A549 (cell line): ENCODE measurements at regions not wholly inside any gene's neighbourhood (a gene's known extent, or its start where the extent isn't known, plus 50 kb on each side); places are given as distances from the start of the nearest gene placed in this dataset.

Source experiments
- ATAC-seq, 2 experiments: fragments of 200-7000 bp in 1 of 2; fragments of >200 bp in 1 of 2; cut with Nextera tagmentation in 1 of 2; cut with Tn5 transposase in 1 of 2; 3 replicates each; pipeline versions ENCODE4 v1.8.0 to v1.9.1; 2018 to 2020; ENCODE audit warnings: mild to moderate bottlenecking in 1 of 2, moderate library complexity in 1 of 2
- CTCF ChIA-PET: fragments of 300-600 bp; sonication (Branson Sonifier 250); formaldehyde crosslinking; extraction: SDS; loops from one replicate; lab custom pipeline; 2021; ENCODE audit warnings: antibody characterized with exemption, inconsistent platforms; lab: Yijun Ruan, JAX
- POLR2A ChIA-PET: fragments of 350-600 bp; formaldehyde crosslinking; extraction: SDS; loops from one replicate; lab custom pipeline; 2021; ENCODE audit warnings: antibody characterized with exemption, inconsistent platforms; lab: Yijun Ruan, JAX
- DNase-seq, 2 experiments: peaks; one replicate each; pipeline versions ENCODE4 v3.0.0 to v3.0.0-alpha.2; 2011 to 2016; ENCODE audit warnings: low read depth in 1 of 2, low spot score in 1 of 2
- FAIRE-seq: peaks from 2 replicates; lab custom pipeline; 2011; peaks lifted over from hg19 to GRCh38; lab: Jason Lieb, UNC
- H3K27ac ChIP-seq, 2 experiments: fragments of >200 bp; sonication (Bioruptor Twin); formaldehyde crosslinking; 3 replicates each; pipeline ENCODE4 v1.5.1; 2016 to 2017
- H3K4me1 ChIP-seq: fragments of >200 bp; sonication (Bioruptor Twin); formaldehyde crosslinking; 3 replicates; pipeline ENCODE4 v1.6.1; 2016
- H3K4me2 ChIP-seq: fragments of >200 bp; sonication (Bioruptor Twin); formaldehyde crosslinking; 3 replicates; pipeline ENCODE4 v1.6.1; 2016
- H3K4me3 ChIP-seq: fragments of >200 bp; sonication (Bioruptor Twin); formaldehyde crosslinking; 3 replicates; pipeline ENCODE4 v1.5.1; 2016
- H3K9me3 ChIP-seq: fragments of >200 bp; sonication (Bioruptor Twin); formaldehyde crosslinking; 3 replicates; pipeline ENCODE4 v1.6.1; 2016
- BHLHE40 ChIP-seq: IDR thresholded peaks from 2 replicates; pipeline ENCODE4 v1.6.1; 2012; ENCODE audit warnings: low read depth, low read length, inconsistent platforms
- CBX8 ChIP-seq: fragments of 200-600 bp; sonication (generic); IDR thresholded peaks from 2 replicates; pipeline ENCODE4 v1.6.1; 2016
- CEBPB ChIP-seq, 2 experiments: fragments of >200 bp in 1 of 2; sonication (Bioruptor Twin) in 1 of 2; formaldehyde crosslinking in 1 of 2; IDR thresholded peaks; 2 replicates each; pipeline ENCODE4 v1.6.1; 2012 to 2016
- CHD4 ChIP-seq: fragments of 200-600 bp; sonication (generic); IDR thresholded peaks from 2 replicates; pipeline ENCODE4 v1.6.1; 2016; ENCODE audit warnings: antibody characterized with exemption, mild to moderate bottlenecking, borderline replicate concordance
- EHF ChIP-seq: fragments of 250-450 bp; sonication (Bioruptor Pico); IDR thresholded peaks from 2 replicates; pipeline ENCODE4 v1.5.0; 2020; ENCODE audit warnings: mild to moderate bottlenecking
- EHMT2 ChIP-seq: fragments of 200-600 bp; sonication (generic); IDR thresholded peaks from 2 replicates; pipeline ENCODE4 v1.6.1; 2016; ENCODE audit warnings: antibody characterized with exemption, low read depth, mild to moderate bottlenecking, moderate library complexity
- ELK1 ChIP-seq: fragments of 150-350 bp; IDR thresholded peaks from 2 replicates; pipeline ENCODE4 v1.6.1; 2014; ENCODE audit warnings: low read depth, mild to moderate bottlenecking, low read length
- FOXS1 ChIP-seq: fragments of 250-450 bp; sonication (Bioruptor Pico); IDR thresholded peaks from 2 replicates; pipeline ENCODE4 v1.5.0; 2020; ENCODE audit warnings: mild to moderate bottlenecking, moderate library complexity
- GATA3 ChIP-seq: IDR thresholded peaks from 2 replicates; pipeline ENCODE4 v1.6.1; 2012; ENCODE audit warnings: borderline replicate concordance
- HEYL ChIP-seq: fragments of 250-450 bp; sonication (Bioruptor Pico); IDR thresholded peaks from 2 replicates; pipeline ENCODE4 v1.8.0; 2021; ENCODE audit warnings: mild to moderate bottlenecking, moderate library complexity
- HOXB13 ChIP-seq: fragments of 250-450 bp; sonication (Bioruptor Pico); IDR thresholded peaks from 2 replicates; pipeline ENCODE4 v1.5.0; 2020; ENCODE audit warnings: low read depth, mild to moderate bottlenecking, moderate library complexity
- JUNB ChIP-seq: fragments of >200 bp; sonication (Bioruptor Twin); formaldehyde crosslinking; IDR thresholded peaks from 2 replicates; pipeline ENCODE4 v1.6.1; 2016
- KDM1A ChIP-seq: fragments of 200-600 bp; sonication (generic); IDR thresholded peaks from 2 replicates; pipeline ENCODE4 v1.6.1; 2016; ENCODE audit warnings: low read depth, mild to moderate bottlenecking
- KDM5A ChIP-seq: fragments of 200-600 bp; sonication (generic); IDR thresholded peaks from 2 replicates; pipeline ENCODE4 v1.6.1; 2016; ENCODE audit warnings: antibody characterized with exemption, mild to moderate bottlenecking
- MAX ChIP-seq: IDR thresholded peaks from 2 replicates; pipeline ENCODE4 v1.6.1; 2012
- MAZ ChIP-seq: fragments of 150-350 bp; IDR thresholded peaks from 2 replicates; pipeline ENCODE4 v1.6.1; 2014; ENCODE audit warnings: antibody characterized with exemption, low read depth, low read length, borderline replicate concordance
- MYC ChIP-seq: IDR thresholded peaks from 2 replicates; pipeline ENCODE4 v1.6.1; 2012; ENCODE audit warnings: mild to moderate bottlenecking, inconsistent platforms, low read length, improper control_type of control experiment, borderline replicate concordance
- NFE2L2 ChIP-seq: fragments of 150-350 bp; conservative IDR thresholded peaks from 2 replicates; pipeline ENCODE4 v1.6.1; 2014; ENCODE audit warnings: low read length
- NR3C1 ChIP-seq: fragments of >200 bp; sonication (Bioruptor Twin); formaldehyde crosslinking; IDR thresholded peaks from 3 replicates; pipeline ENCODE4 v1.6.1; 2017
- POLR2AphosphoS2 ChIP-seq: conservative IDR thresholded peaks from 2 replicates; pipeline ENCODE4 v1.6.1; 2012; ENCODE audit warnings: low read length, improper control_type of control experiment, inconsistent platforms
- RAD21 ChIP-seq, 2 experiments: fragments of >200 bp in 1 of 2; sonication (Bioruptor Twin) in 1 of 2; formaldehyde crosslinking in 1 of 2; IDR thresholded peaks in 1 of 2; conservative IDR thresholded peaks in 1 of 2; 2 replicates in 1 of 2; 3 replicates in 1 of 2; pipeline ENCODE4 v1.6.1; 2012 to 2018; ENCODE audit warnings: inconsistent platforms in 1 of 2
- RARB ChIP-seq: fragments of 250-450 bp; sonication (Bioruptor Pico); IDR thresholded peaks from 2 replicates; pipeline ENCODE4 v1.8.0; 2021; ENCODE audit warnings: mild to moderate bottlenecking, moderate library complexity
- RCOR1 ChIP-seq: fragments of 150-350 bp; IDR thresholded peaks from 2 replicates; pipeline ENCODE4 v1.6.1; 2014; ENCODE audit warnings: antibody characterized with exemption, low read length, low read depth
- REST ChIP-seq: fragments of 200-600 bp; sonication (generic); IDR thresholded peaks from 2 replicates; pipeline ENCODE4 v1.6.1; 2016; ENCODE audit warnings: antibody characterized with exemption, mild to moderate bottlenecking, moderate library complexity
- RFX5 ChIP-seq: fragments of 450-650 bp; IDR thresholded peaks from 2 replicates; pipeline ENCODE4 v1.7.1; 2014; ENCODE audit warnings: antibody characterized with exemption, mild to moderate bottlenecking, moderate library complexity
- SMC3 ChIP-seq: fragments of >200 bp; sonication (Bioruptor Twin); formaldehyde crosslinking; IDR thresholded peaks from 3 replicates; pipeline ENCODE4 v1.6.1; 2018; ENCODE audit warnings: inconsistent platforms
- SREBF2 ChIP-seq: fragments of 450-650 bp; IDR thresholded peaks from 2 replicates; pipeline ENCODE4 v1.6.1; 2014; ENCODE audit warnings: mild to moderate bottlenecking, moderate library complexity
- TFCP2L1 ChIP-seq: fragments of 250-450 bp; sonication (Bioruptor Pico); IDR thresholded peaks from 2 replicates; pipeline ENCODE4 v1.5.0; 2021; ENCODE audit warnings: mild to moderate bottlenecking
- USF2 ChIP-seq: fragments of 450-650 bp; IDR thresholded peaks from 2 replicates; pipeline ENCODE4 v1.6.1; 2014; ENCODE audit warnings: antibody characterized with exemption
- ZFP36 ChIP-seq: fragments of 450-650 bp; IDR thresholded peaks from 2 replicates; pipeline ENCODE4 v1.6.1; 2014; ENCODE audit warnings: borderline replicate concordance; ENCODE audit not compliant: partially characterized antibody
- ZNF302 ChIP-seq: fragments of 250-450 bp; sonication (Bioruptor Pico); IDR thresholded peaks from 2 replicates; pipeline ENCODE4 v1.9.0; 2021; ENCODE audit warnings: inconsistent platforms, mild to moderate bottlenecking, moderate library complexity
- WGBS: methylation state at CpG from one replicate; pipeline ENCODE4 v1.1.6; 2017; ENCODE audit errors: missing lambda C conversion rate; 5-methylcytosine and 5-hydroxymethylcytosine counted together

- CTCF ChIA-PET = no interaction called here
- no peak for FAIRE-seq
- no peak overlapping the region for H3K4me3 ChIP-seq
- TF ChIP-seq MAZ = no peak
- no peak for TF ChIP-seq HOXB13 (CRISPR knock-in tag)
- TF ChIP-seq CHD4 = no peak
- no peak for TF ChIP-seq RARB (CRISPR knock-in tag)
- no peak for TF ChIP-seq KDM1A
- no peak for TF ChIP-seq EHMT2
- no peak for TF ChIP-seq POLR2AphosphoS2
- TF ChIP-seq RAD21 (conservative IDR thresholded peaks at IDR 0.05 in 1 of 2, IDR thresholded peaks at IDR 0.05 in 1 of 2) = no peak
- no peak for TF ChIP-seq REST
- TF ChIP-seq NFE2L2 = no peak
- no peak for TF ChIP-seq EHF (CRISPR knock-in tag)
- no peak for TF ChIP-seq CBX8
- no peak for TF ChIP-seq FOXS1
- TF ChIP-seq JUNB = no peak
- TF ChIP-seq CEBPB (IDR thresholded peaks at IDR 0.05) = no peak
- no peak for TF ChIP-seq SREBF2
- TF ChIP-seq, all 56 proteins: peak for 0
- DNase-seq (no peak), ATAC-seq (no peak)
- Histone ChIP-seq H3K27ac (no peak overlapping the region), H3K4me1 (no peaks in the 10 kb centered on the region), H3K9me3 (no peaks in the 10 kb centered on the region), H3K4me2 (no peak overlapping the region)
- POLR2A ChIA-PET = no interaction called here
- WGBS = 53% methylated on average over 7 of the region's 8 CpGs
Measured at GRCh38 chr22:48849219-48849912, 978.3 kb downstream of the BRD1 start.

- 58% methylated on average over 5 of the region's 5 CpGs for WGBS
- no peaks in the 10 kb centered on the region for H3K9me3 ChIP-seq
- no peak overlapping the region for H3K4me2 ChIP-seq
- H3K4me1 ChIP-seq = no peaks in the 10 kb centered on the region
- H3K27ac ChIP-seq = no peak overlapping the region
- CTCF ChIA-PET = interaction anchor here (0.7 kb wide), 1 partner anchor 222 kb away, joined by 3 read pairs; no protein-coding TSS in a partner anchor
- no peak overlapping the region for H3K4me3 ChIP-seq
- DNase-seq (no peak), FAIRE-seq (no peak), ATAC-seq (no peak)
- TF ChIP-seq EHF (CRISPR knock-in tag) (no peak), SREBF2 (no peak), TFCP2L1 (no peak), MAX (no peak), KDM5A (no peak), GATA3 (no peak), BHLHE40 (no peak), NR3C1 (no peak), HEYL (CRISPR knock-in tag) (no peak), RCOR1 (no peak), RFX5 (no peak), USF2 (no peak), ZFP36 (no peak), ZNF302 (CRISPR knock-in tag) (no peak), MYC (no peak), ELK1 (no peak), SMC3 (no peak)
- POLR2A ChIA-PET = no interaction called here
Measured at GRCh38 chr22:48846200-48846599, 981.5 kb downstream of the BRD1 start.
